Ureter (tissue), 1 donor: ENCODE measurements at regions not wholly inside any gene's neighbourhood (a gene's known extent, or its start where the extent isn't known, plus 50 kb on each side); places are given as distances from the start of the nearest gene placed in this dataset.
"Not testable (repeated sequence)": the region's sequence is repeated elsewhere in the genome, so short reads cannot be mapped to it uniquely, and the experiment has no call there.

Source experiments
- DNase-seq: peaks from one replicate; pipeline ENCODE4 v3.0.0-alpha.2; 2020; ENCODE audit warnings: low spot score
- donor health status: DM: yes; HTN: yes; CAD: no.

DNA sequence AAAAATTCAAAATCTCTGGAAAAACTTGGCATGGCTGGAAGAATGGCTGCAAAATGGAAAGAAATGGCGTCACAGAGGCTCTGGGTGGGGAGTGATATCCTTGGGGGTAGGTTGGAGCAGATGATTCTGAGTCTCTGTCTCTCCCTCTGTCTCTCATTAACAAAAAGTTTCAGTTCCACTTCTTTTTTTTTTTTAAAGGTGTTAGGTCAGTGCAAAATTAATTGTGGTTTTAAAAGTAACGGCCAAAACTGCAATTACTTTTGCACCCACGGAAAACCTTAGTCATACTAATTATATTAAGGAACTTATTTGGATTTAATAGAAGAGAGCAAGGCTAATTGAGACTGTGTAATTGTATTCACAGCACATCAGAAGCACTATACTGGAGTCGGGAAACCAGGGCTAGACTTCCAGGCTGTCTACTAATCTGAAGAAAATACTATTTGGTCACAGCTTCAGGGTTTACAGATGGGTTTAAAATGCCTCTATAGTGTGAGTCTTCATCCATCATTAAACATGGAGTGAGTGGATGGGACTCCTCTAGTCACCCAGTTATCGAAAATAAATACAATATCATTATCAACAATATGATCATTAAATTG lies 289.1 kb upstream of the PLD5 start:
- no peak for DNase-seq

DNA sequence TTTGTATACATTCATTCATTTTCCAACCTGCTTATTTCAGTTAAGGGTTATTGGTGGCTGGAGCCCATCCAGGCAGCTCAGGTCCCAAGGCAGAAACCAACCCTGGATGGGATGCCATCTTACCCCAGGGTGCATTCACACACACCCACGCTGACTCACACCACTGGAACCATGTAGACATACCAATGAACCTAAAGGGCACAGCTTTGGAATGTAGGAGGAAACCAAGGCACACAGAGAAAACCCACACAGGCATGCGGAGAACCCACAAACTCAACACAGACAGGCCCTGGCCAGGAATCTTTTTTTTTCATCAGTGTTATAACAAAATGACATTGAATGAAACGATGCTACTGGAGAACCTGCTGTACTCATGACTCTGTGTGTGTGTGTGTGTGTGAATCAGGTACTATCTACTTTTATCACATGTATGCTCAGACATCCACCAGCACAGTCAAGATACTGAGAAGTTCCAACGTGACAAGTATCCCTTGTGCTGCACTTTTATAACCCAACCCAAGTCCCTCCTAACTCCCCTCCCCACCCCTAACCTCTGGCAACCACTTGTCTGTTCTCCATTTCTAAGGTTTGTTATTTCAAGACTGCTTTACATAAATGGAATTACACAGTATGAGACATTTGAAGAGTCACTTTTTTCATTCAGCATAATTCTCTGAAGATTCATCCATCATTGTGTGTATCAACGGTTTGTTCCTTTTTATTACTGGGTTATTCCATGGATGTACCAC lies 286.8 kb upstream of the PLD5 start:
- DNase-seq = no peak

DNA sequence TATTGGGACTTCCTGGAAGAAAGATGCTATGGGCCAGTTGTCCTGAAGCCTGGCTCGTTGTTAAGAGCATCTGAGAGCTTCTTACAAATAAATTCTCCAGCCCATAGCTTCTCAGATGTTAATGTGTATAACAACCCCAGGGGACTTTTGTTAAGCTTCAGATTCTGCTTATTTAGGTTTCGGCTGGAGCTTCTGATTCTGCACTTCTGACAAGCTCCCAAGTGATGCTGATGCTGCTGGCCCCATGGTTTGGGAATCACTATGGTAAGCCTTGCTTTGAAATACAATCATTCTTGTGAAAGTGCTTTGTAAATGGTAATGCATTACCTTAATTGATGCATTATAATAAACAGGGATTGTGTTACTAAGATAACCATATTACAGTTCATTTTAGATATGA lies 281.8 kb upstream of the PLD5 start:
- DNase-seq = no peak

- not testable (repeated sequence) for DNase-seq
Measured at GRCh38 chr1:242805360-242805759, 280.9 kb upstream of the PLD5 start.

DNA sequence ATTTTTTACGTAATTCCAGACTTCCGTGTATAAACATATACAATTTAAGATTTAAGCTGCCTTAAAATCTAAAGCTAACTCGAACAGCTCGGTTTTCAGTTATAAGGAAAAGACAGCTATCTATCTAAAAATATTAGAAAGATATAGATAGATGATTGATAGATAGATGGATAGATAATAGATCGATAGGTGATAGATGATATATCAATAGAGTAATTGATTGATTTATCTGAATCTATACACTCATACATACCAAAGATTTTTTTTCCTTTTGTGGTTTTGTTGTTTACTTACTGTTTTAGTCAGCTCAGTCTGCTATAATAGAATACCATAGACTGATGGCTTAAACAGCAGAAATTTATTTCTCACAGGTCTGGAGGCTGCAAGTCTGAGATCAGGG lies 278.5 kb upstream of the PLD5 start:
- DNase-seq = no peak

DNA sequence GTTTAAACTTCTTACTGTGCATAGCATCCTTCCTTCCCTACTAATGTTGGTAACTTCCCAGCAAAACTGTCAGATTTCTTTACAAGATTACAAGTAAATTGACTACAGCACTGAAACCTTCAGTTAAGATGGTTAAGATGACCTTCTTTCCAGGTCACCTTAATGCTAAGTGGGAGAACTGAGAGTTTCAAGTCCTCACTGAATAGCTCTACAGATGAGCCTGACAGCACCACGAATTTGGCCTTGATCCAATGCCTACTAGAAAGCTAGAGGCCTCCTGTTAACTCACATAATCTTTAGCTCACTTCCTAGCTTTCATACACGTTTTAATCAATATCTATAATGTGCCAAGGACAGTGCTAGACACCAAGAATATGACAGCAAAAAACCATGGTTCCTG lies 276.0 kb upstream of the PLD5 start:
- DNase-seq = no peak

- DNase-seq = no peak
Measured at GRCh38 chr1:242797856-242798255, 273.4 kb upstream of the PLD5 start.

DNA sequence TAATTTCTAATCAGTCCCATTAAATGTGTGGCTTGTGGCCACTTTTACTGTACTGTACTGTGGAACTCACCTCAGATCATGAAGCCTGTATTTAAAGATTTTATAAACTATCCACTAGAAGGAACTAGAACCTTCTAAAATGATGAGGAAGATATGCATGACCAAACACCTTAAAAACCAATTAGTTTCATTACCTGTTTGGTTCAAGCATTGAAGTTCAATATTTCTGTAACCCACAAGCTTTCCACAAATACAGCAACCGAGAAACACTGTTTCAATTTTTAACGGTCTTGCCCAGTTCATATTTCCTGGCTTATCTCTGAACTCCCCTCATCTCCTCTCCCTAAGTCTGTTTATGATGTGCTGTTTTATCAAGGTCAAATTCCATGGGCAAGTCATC lies 264.3 kb upstream of the PLD5 start:
- DNase-seq = no peak

DNA sequence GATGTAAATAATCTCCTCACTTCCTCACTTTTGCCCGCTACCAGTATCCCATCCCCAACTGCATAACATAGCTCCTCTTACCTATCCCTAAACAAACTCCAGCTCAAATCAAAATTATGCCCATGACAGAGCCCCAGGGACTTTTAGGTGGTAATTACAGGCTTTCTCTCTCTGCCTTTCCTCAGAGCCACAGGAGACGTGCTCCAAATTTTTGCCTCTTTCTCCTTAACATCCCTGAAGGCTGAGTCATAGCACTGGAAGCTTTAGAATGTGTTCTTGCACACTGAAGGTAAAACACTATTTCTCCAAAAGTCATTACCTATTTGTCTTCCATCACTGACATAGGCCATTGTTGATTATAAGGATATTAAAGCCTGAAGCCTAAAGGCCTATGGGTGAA lies 263.5 kb upstream of the PLD5 start:
- DNase-seq = no peak

DNA sequence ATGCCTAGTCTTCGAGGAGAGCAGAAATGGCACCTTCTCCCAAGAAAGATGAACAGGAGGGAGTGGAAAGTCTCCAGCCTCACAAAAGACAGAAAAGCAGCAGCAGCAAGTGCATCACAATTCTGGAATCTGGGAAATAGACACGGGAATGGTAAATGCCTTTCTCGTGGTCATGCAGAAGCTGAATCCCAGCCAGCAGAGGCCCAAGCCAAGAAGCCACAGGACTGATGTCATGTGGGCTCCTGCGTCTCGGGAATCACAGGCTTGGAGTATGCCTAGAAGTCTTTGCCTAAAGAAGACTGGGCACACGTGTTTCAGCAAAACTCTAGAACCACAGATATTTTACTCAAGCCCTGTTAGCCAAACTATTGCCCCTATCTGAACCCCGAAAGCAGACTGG lies 260.3 kb upstream of the PLD5 start:
- DNase-seq = no peak

GRCh38 chr1:242784084-242784483 lies 259.6 kb upstream of the PLD5 start:
- no peak for DNase-seq

DNA sequence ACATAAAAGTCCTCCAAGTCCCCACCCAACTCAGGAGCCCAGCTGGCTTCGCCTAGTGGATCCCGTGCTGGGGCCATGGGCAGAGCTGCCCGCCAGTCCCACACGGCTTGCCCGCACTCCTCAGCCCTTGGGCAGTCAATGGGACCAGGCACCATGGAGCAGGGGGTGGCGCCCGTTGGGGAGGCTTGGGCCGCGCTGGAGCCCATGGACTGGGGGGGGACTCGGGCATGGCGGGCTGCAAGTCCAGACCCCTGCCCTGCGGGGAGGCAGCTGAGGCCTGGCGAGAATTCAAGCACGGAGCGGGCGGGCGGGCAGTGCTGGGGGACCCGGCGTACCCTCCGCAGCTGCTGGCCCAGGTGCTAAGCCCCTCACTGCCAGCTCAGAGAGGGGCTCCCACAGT lies 249.8 kb upstream of the PLD5 start:
- DNase-seq = no peak

DNA sequence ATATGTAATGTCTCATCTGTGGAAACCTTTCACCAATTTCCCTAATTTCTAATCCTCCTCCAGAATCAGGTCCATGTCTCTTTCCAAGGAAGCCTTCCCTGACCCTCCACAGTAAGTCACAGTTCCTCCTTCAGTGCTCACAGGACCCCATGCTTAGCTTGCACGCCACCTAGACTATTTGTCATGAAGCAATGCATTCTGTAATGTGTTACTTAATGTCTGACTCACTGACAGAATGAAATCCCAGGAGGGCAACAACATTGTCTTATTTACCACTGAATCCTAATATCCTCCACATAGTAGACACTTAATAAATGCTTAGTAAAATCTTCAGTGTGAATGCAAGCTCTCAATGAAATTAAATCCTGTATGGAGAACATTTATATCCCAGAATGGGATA lies 245.9 kb upstream of the PLD5 start:
- DNase-seq = no peak

DNA sequence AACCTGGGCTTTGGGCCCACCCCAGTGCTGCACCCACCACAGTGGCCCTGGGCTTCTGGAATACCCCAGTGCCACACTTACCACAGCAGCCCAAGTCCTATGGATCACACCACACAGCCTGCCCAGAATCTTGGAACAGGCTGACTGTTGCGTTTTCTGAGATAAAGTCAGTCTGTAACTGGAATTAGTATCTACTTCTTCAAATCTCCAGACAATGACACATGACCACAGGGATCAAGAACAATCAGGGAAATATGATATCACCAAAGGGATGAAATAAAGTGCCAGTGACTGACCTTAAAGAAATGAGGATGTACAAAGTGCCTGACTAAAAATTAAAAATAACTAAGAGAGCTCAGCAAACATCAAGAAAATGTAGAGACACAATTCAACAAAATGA lies 239.7 kb upstream of the PLD5 start:
- no peak for DNase-seq

- no peak for DNase-seq
Measured at GRCh38 chr1:242761556-242761955, 237.1 kb upstream of the PLD5 start.

DNA sequence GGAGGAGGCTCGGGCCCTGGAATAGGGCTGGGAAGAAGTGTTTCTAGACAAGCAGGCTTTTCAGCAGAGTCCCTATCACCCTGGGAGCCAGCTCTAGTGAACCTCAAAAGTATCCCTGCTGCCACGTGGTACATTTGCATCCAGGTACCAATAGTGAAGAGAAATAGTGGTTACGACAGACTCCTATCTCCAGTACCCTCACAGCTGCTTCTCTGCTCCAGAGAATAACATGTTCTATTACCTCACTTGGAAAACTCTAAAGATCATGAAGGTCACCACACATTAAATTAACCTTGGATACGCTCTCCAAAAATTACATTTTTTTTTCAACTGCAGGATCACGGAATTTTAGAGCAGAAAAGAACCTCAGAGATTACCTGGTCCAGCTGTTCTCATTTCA lies 230.4 kb upstream of the PLD5 start:
- DNase-seq = no peak

GRCh38 chr1:242754125-242754524 lies 229.6 kb upstream of the PLD5 start:
- DNase-seq = no peak

DNA sequence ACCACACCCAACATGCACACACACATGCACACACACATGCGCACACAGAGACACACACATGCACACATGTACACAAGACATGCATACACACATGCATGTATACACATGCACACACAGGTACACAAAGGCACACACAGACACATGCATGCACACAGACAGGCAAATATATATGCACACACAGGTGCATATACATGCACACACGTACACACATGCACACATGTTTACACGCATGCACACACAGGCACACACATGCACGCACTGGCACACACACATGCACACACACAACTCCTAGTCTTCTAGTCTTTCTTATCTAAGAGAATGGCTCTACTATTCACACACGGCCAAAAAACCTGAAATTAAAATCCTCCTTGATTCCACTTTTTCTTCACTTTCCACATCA lies 222.7 kb upstream of the PLD5 start:
- no peak for DNase-seq

- no peak for DNase-seq
Measured at GRCh38 chr1:242745079-242745478, 220.6 kb upstream of the PLD5 start.

- DNase-seq = no peak
Measured at GRCh38 chr1:242743983-242744780, 219.7 kb upstream of the PLD5 start.

- DNase-seq = no peak
Measured at GRCh38 chr1:242738702-242739645, 214.5 kb upstream of the PLD5 start.

DNA sequence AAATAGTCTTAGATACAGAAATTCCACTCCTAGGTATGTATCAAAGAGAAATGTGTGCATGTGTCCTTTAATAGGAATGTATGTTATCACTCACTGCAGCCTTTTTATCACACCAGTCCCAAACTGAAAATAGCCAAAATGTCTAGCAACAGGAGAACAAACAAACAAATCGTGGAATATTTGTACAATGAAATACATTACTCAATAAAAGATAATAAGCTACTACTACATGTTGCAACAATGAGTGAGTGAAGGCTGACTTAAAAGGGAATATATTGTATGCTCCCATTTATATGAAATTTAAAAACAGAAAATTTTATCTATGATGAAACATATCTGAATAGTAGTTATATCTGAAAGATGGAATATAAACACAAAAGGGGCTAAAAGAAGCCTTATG lies 212.1 kb upstream of the PLD5 start:
- no peak for DNase-seq
